Peyer's patch (tissue), 4 donors: ENCODE measurements at regions not wholly inside any gene's neighbourhood (a gene's known extent, or its start where the extent isn't known, plus 50 kb on each side); places are given as distances from the start of the nearest gene placed in this dataset.

Experiments used
- DNase-seq, 3 donors: peaks; one replicate each; pipeline ENCODE4 v3.0.0-alpha.2; 2017 to 2019
- H3K27ac ChIP-seq, 4 donors: fragments of 200-600 bp; sonication (generic); one replicate each; pipeline ENCODE4 v1.5.1; 2016 to 2019
- H3K27me3 ChIP-seq, 2 donors: fragments of 200-600 bp; sonication (generic); one replicate each; pipeline ENCODE4 v1.5.1; 2019
- H3K36me3 ChIP-seq, 3 donors: fragments of 200-600 bp; sonication (generic); one replicate each; pipeline ENCODE4 v1.5.1; 2016 to 2019
- H3K4me1 ChIP-seq, 4 donors: fragments of 200-600 bp; sonication (generic); one replicate each; pipeline ENCODE4 v1.5.1; 2016 to 2019
- H3K4me3 ChIP-seq, 4 donors: fragments of 200-600 bp; sonication (generic); 1 replicate in 3 of 4; 2 replicates in 1 of 4; pipeline ENCODE4 v1.5.1; 2016 to 2019; ENCODE audit warnings: mild to moderate bottlenecking in 1 of 4
- H3K9me3 ChIP-seq, 4 donors: fragments of 200-600 bp; sonication (generic); one replicate each; pipeline ENCODE4 v1.5.1; 2016 to 2019; ENCODE audit warnings: mild to moderate bottlenecking in 1 of 4
- CTCF ChIP-seq, 6 experiments: fragments of 450-650 bp in 4 of 6; fragments of 200-600 bp in 2 of 6; sonication (generic) in 1 of 6; IDR thresholded peaks; one replicate each; pipeline ENCODE4 v1.5.1; 2017 to 2019; ENCODE audit warnings: antibody characterized with exemption in 6 of 6, mild to moderate bottlenecking in 3 of 6, moderate library complexity in 1 of 6
- POLR2A ChIP-seq, 2 donors: fragments of 450-650 bp; IDR thresholded peaks; one replicate each; pipeline ENCODE4 v1.5.1; 2017; ENCODE audit warnings: antibody characterized with exemption in 2 of 2, mild to moderate bottlenecking in 2 of 2, moderate library complexity in 2 of 2

GRCh38 chr7:21215307-21215706 lies 212.6 kb upstream of the SP4 start:
- Histone ChIP-seq H3K27ac (no peak overlapping the region), H3K36me3 (no peaks in the 10 kb centered on the region), H3K4me1 (no peaks in the 10 kb centered on the region), H3K4me3 (no peak overlapping the region), H3K27me3 (no peaks in the 10 kb centered on the region), H3K9me3 (no peaks in the 10 kb centered on the region)
- DNase-seq, result no peak
- TF ChIP-seq CTCF (IDR thresholded peaks at IDR 0.05), result no peak
- no peak for TF ChIP-seq POLR2A (IDR thresholded peaks at IDR 0.05)

GRCh38 chr7:21217365-21217764 lies 210.5 kb upstream of the SP4 start:
- Histone ChIP-seq H3K9me3 (no peaks in the 10 kb centered on the region), H3K27ac (no peak overlapping the region), H3K4me3 (no peak overlapping the region), H3K27me3 (no peaks in the 10 kb centered on the region), H3K36me3 (no peaks in the 10 kb centered on the region), H3K4me1 (no peaks in the 10 kb centered on the region)
- TF ChIP-seq POLR2A (IDR thresholded peaks at IDR 0.05) (no peak), CTCF (IDR thresholded peaks at IDR 0.05) (no peak)
- DNase-seq, result no peak

- no peak for TF ChIP-seq CTCF (IDR thresholded peaks at IDR 0.05)
- no peak for DNase-seq
- Histone ChIP-seq H3K27ac (no peak overlapping the region), H3K36me3 (no peaks in the 10 kb centered on the region), H3K27me3 (no peaks in the 10 kb centered on the region), H3K4me1 (no peaks in the 10 kb centered on the region), H3K4me3 (no peak overlapping the region), H3K9me3 (no peaks in the 10 kb centered on the region)
Measured at GRCh38 chr7:21218155-21218554, 209.7 kb upstream of the SP4 start.

GRCh38 chr7:21221130-21221529 lies 206.8 kb upstream of the SP4 start:
- no peaks in the 10 kb centered on the region for H3K27me3 ChIP-seq
- H3K4me3 ChIP-seq, result no peak overlapping the region
- DNase-seq, result no peak
- no peaks in the 10 kb centered on the region for H3K9me3 ChIP-seq
- H3K4me1 ChIP-seq, result no peaks in the 10 kb centered on the region
- H3K36me3 ChIP-seq, result no peaks in the 10 kb centered on the region
- TF ChIP-seq CTCF (IDR thresholded peaks at IDR 0.05), result no peak
- no peak for TF ChIP-seq POLR2A (IDR thresholded peaks at IDR 0.05)
- no peak overlapping the region for H3K27ac ChIP-seq

GRCh38 chr7:21238400-21239116 lies 189.3 kb upstream of the SP4 start:
- peak in 1 of 3 donors; percentile 48 for DNase-seq
- Histone ChIP-seq H3K27me3 (no peaks in the 10 kb centered on the region), H3K9me3 (no peaks in the 10 kb centered on the region), H3K4me1 (no peaks in the 10 kb centered on the region), H3K36me3 (no peaks in the 10 kb centered on the region), H3K27ac (no peak overlapping the region), H3K4me3 (no peak overlapping the region)
- no peak for TF ChIP-seq POLR2A (IDR thresholded peaks at IDR 0.05)
- TF ChIP-seq CTCF (IDR thresholded peaks at IDR 0.05), result no peak

- Histone ChIP-seq H3K36me3 (no peaks in the 10 kb centered on the region), H3K4me1 (no peaks in the 10 kb centered on the region), H3K4me3 (no peak overlapping the region), H3K27me3 (no peaks in the 10 kb centered on the region), H3K27ac (no peak overlapping the region), H3K9me3 (no peaks in the 10 kb centered on the region)
- no peak for TF ChIP-seq POLR2A (IDR thresholded peaks at IDR 0.05)
- TF ChIP-seq CTCF (IDR thresholded peaks at IDR 0.05), result no peak
- no peak for DNase-seq
Measured at GRCh38 chr7:21243265-21243664, 184.6 kb upstream of the SP4 start.
